ENCODE measurements at regions not wholly inside any gene's neighbourhood (a gene's known extent, or its start where the extent isn't known, plus 50 kb on each side); places are given as distances from the start of the nearest gene placed in this dataset.

DNA sequence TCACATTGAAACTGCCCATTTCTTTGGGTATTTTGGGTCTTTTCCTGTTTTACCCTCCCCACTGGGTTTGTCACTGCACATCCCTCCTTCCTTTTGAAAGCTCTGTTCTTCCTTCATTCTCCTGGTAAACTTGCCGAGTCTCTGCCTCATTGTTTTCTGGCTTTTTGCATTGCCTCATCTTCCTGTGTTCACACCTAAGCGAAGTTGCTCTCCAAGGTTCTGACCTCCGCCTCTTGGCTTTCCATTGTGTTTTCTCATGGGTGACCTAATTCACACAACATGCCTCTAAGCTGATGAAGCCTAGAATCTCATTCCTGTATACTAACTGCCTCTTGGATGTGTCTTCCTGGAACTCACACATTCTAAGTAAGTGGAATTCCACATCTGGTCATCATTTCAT is 1096.1 kb upstream of the EEF2KMT start:
- H3K4me2 ChIP-seq (ENCODE audit: low read length): no peak overlapping the region
- CTCF ChIA-PET (ENCODE audit: unreplicated experiment): no interaction called here
- no peak for DNase-seq (ENCODE audit: low spot score)

DNA sequence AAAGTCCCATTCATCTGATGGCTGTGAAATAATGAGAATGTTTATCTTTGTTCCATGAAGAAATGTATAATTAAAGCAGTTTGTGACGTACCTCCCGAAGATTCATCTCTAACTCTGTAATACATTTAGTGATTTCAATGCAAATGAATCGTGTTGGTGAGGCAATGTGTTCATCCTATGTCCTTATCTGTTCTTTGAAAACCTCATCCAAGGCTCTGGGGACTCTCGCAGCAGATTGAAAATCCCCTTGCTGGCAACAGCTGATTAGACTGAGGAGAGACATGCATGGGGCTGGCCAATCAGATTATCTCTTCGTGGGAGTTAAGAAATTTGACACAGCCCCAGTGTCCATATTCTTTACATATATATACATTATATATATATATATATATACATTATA is 1095.4 kb upstream of the EEF2KMT start:
- no peaks in the 10 kb centered on the region for H3K4me1 ChIP-seq (ENCODE audit: insufficient read depth, low read length, poor library complexity, severe bottlenecking)
- TF ChIP-seq, protein P1, sequence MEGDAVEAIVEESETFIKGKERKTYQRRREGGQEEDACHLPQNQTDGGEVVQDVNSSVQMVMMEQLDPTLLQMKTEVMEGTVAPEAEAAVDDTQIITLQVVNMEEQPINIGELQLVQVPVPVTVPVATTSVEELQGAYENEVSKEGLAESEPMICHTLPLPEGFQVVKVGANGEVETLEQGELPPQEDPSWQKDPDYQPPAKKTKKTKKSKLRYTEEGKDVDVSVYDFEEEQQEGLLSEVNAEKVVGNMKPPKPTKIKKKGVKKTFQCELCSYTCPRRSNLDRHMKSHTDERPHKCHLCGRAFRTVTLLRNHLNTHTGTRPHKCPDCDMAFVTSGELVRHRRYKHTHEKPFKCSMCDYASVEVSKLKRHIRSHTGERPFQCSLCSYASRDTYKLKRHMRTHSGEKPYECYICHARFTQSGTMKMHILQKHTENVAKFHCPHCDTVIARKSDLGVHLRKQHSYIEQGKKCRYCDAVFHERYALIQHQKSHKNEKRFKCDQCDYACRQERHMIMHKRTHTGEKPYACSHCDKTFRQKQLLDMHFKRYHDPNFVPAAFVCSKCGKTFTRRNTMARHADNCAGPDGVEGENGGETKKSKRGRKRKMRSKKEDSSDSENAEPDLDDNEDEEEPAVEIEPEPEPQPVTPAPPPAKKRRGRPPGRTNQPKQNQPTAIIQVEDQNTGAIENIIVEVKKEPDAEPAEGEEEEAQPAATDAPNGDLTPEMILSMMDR (conservative IDR thresholded peaks at IDR 0.05; ENCODE audit: low read length): no peak
- no peak for TF ChIP-seq EZH2phosphoT487 (IDR thresholded peaks at IDR 0.05; ENCODE audit: borderline replicate concordance, low read depth, low read length)
- no TSS peak for BruUV-seq (replicated peaks)
- no peaks in the 10 kb centered on the region for H3K79me2 ChIP-seq (ENCODE audit: insufficient read depth, low read depth, low read length)
- POLR2A ChIA-PET: no interaction called here
- H4K20me1 ChIP-seq (ENCODE audit: insufficient read depth, low read length): no peaks in the 10 kb centered on the region
- no peaks in the 10 kb centered on the region for H3K9me3 ChIP-seq (ENCODE audit: low read length)
- intact Hi-C loops (cut with micrococcal nuclease; ENCODE audit: unreplicated experiment): no loop called here
- H3K36me3 ChIP-seq (ENCODE audit: insufficient read depth, low read length): no peaks in the 10 kb centered on the region
- H3K4me2 ChIP-seq (ENCODE audit: low read length): no peak overlapping the region
- H3K4me3 ChIP-seq (ENCODE audit: low read depth, low read length, poor library complexity, severe bottlenecking): no peak overlapping the region
- H2AFZ ChIP-seq (ENCODE audit: low read length): no peak overlapping the region
- CTCF ChIA-PET (ENCODE audit: unreplicated experiment): no interaction called here
- no peaks in the 10 kb centered on the region for H3K9me2 ChIP-seq (ENCODE audit: insufficient read depth, low read length)
- no peak for DNase-seq (ENCODE audit: low spot score)
- no peak overlapping the region for H3K27ac ChIP-seq (ENCODE audit: low read depth, low read length, poor library complexity, severe bottlenecking)

More for the DNA sequence above, 1096.1 kb upstream of the EEF2KMT start:
- TF ChIP-seq, protein P1 (conservative IDR thresholded peaks at IDR 0.05; ENCODE audit: low read length): no peak
- no peak for TF ChIP-seq EZH2phosphoT487 (IDR thresholded peaks at IDR 0.05; ENCODE audit: borderline replicate concordance, low read depth, low read length)
- Histone ChIP-seq H4K20me1 (ENCODE audit: insufficient read depth, low read length) (no peaks in the 10 kb centered on the region), H3K36me3 (ENCODE audit: insufficient read depth, low read length) (no peaks in the 10 kb centered on the region), H3K27ac (ENCODE audit: low read depth, low read length, poor library complexity, severe bottlenecking) (no peak overlapping the region), H3K4me3 (ENCODE audit: low read depth, low read length, poor library complexity, severe bottlenecking) (no peak overlapping the region), H3K4me1 (ENCODE audit: insufficient read depth, low read length, poor library complexity, severe bottlenecking) (no peaks in the 10 kb centered on the region), H2AFZ (ENCODE audit: low read length) (no peak overlapping the region), H3K9me2 (ENCODE audit: insufficient read depth, low read length) (no peaks in the 10 kb centered on the region), H3K79me2 (ENCODE audit: insufficient read depth, low read depth, low read length) (no peaks in the 10 kb centered on the region), H3K9me3 (ENCODE audit: low read length) (no peaks in the 10 kb centered on the region)
- intact Hi-C loops (cut with micrococcal nuclease; ENCODE audit: unreplicated experiment): no loop called here
- no TSS peak for BruUV-seq (replicated peaks)
- POLR2A ChIA-PET: interaction anchor here (0.7 kb wide), 1 partner anchor 388 kb away, joined by 3 read pairs; no protein-coding TSS in a partner anchor

DNA sequence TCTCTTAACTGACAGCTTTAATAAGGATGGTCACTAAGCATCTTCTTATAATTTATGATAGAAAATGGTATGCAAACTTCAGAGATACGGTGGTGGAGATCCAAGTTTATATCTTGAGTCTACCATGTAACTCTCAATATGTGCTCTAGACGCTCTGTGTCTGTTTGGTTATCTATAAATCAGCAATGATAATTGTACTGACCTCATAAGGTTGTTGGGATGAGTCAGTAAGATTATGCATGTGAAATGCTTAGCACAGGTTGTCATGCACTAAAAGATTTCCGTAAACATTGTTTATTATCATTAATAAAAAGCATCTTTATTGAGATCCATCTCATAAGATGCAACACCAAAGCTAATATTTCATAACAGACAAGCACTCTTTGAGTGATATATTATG is 1094.9 kb upstream of the EEF2KMT start:
- POLR2A ChIA-PET: no interaction called here
- Histone ChIP-seq H3K36me3 (ENCODE audit: insufficient read depth, low read length) (no peaks in the 10 kb centered on the region), H3K4me3 (ENCODE audit: low read depth, low read length, poor library complexity, severe bottlenecking) (no peak overlapping the region), H3K79me2 (ENCODE audit: insufficient read depth, low read depth, low read length) (no peaks in the 10 kb centered on the region), H3K4me1 (ENCODE audit: insufficient read depth, low read length, poor library complexity, severe bottlenecking) (no peaks in the 10 kb centered on the region), H3K9me2 (ENCODE audit: insufficient read depth, low read length) (no peaks in the 10 kb centered on the region), H4K20me1 (ENCODE audit: insufficient read depth, low read length) (no peaks in the 10 kb centered on the region), H2AFZ (ENCODE audit: low read length) (no peak overlapping the region), H3K27ac (ENCODE audit: low read depth, low read length, poor library complexity, severe bottlenecking) (no peak overlapping the region), H3K9me3 (ENCODE audit: low read length) (no peaks in the 10 kb centered on the region), H3K4me2 (ENCODE audit: low read length) (no peak overlapping the region)
- TF ChIP-seq, protein P1 (conservative IDR thresholded peaks at IDR 0.05; ENCODE audit: low read length): no peak
- no peak for TF ChIP-seq EZH2phosphoT487 (IDR thresholded peaks at IDR 0.05; ENCODE audit: borderline replicate concordance, low read depth, low read length)
- no peak for DNase-seq (ENCODE audit: low spot score)
- no TSS peak for BruUV-seq (replicated peaks)
- intact Hi-C loops (cut with micrococcal nuclease; ENCODE audit: unreplicated experiment): no loop called here
- CTCF ChIA-PET (ENCODE audit: unreplicated experiment): no interaction called here
